HepG2 (cell line): ENCODE measurements at regions not wholly inside any gene's neighbourhood (a gene's known extent, or its start where the extent isn't known, plus 50 kb on each side); places are given as distances from the start of the nearest gene placed in this dataset.
A peak's percentile ranks its signal among the peaks of the same experiment; 100 is the strongest.

Experiments used
- ATAC-seq: fragments of 200-7000 bp; cut with Tn5 transposase; 3 replicates; pipeline ENCODE4 v1.9.1; 2020; ENCODE audit warnings: mild to moderate bottlenecking, moderate library complexity
- BruUV-seq: library from RNA; stranded (reverse); fragments of 400-500 nt; replicated peaks from 2 replicates; lab custom pipeline; 2021; lab: Mats Ljungman, UMichigan
- CTCF ChIA-PET: fragments of 300-600 bp; formaldehyde crosslinking; extraction: SDS; loops from one replicate; lab custom pipeline; 2021; ENCODE audit warnings: low total read pairs, inconsistent platforms, low intra/inter-chr PET ratio; lab: Yijun Ruan, JAX
- POLR2A ChIA-PET: fragments of 350-600 bp; sonication (Branson Sonifier 250); formaldehyde crosslinking; loops from one replicate; lab custom pipeline; 2020; ENCODE audit warnings: antibody characterized with exemption, inconsistent platforms; lab: Yijun Ruan, JAX
- DNase-seq: peaks from one replicate; pipeline ENCODE4 v3.0.0-alpha.2; 2015; ENCODE audit warnings: low spot score
- FAIRE-seq: peaks from 3 replicates; lab custom pipeline; 2011; peaks lifted over from hg19 to GRCh38; lab: Jason Lieb, UNC
- H2AFZ ChIP-seq: one replicate; pipeline ENCODE4 v1.6.1; 2011; ENCODE audit warnings: low read length, inconsistent platforms
- H3K27ac ChIP-seq: fragments of 300-600 bp; 3 replicates; pipeline ENCODE4 v1.8.0; 2011; ENCODE audit warnings: mixed run types, mild to moderate bottlenecking, mixed read lengths, low read length, inconsistent platforms; ENCODE audit not compliant: insufficient read depth; ENCODE audit errors: extremely low read length
- H3K27me3 ChIP-seq, 2 experiments: fragments of 200-600 bp in 1 of 2; 2 replicates in 1 of 2; 3 replicates in 1 of 2; pipeline versions ENCODE4 v1.6.0 to v1.8.0; 2011; ENCODE audit warnings: low read length in 2 of 2, mild to moderate bottlenecking in 2 of 2, moderate library complexity in 2 of 2, inconsistent platforms in 1 of 2; ENCODE audit not compliant: insufficient read depth in 2 of 2, control insufficient read depth in 1 of 2
- H3K36me3 ChIP-seq, 2 experiments: fragments of 200-600 bp in 1 of 2; replicated peaks in 1 of 2; 2 replicates in 1 of 2; 3 replicates in 1 of 2; pipeline versions ENCODE4 v1.5.1 to v1.8.0; 2011; ENCODE audit warnings: low read length in 2 of 2, inconsistent platforms in 1 of 2; ENCODE audit not compliant: insufficient read depth in 2 of 2, control insufficient read depth in 1 of 2
- H3K4me1 ChIP-seq: 2 replicates; pipeline ENCODE4 v1.5.1; 2012; ENCODE audit warnings: low read length, inconsistent platforms; ENCODE audit not compliant: insufficient read depth
- H3K4me2 ChIP-seq: 2 replicates; pipeline ENCODE4 v1.6.0; 2011; ENCODE audit warnings: low read depth, low read length, inconsistent platforms
- H3K4me3 ChIP-seq, 3 experiments: fragments of 200-600 bp in 1 of 3; sonication (generic), shearing (Covaris generic) in 1 of 3; replicated peaks in 1 of 3; 2 replicates each; pipeline ENCODE4 v1.5.1; 2011 to 2016; ENCODE audit warnings: low read length in 3 of 3, inconsistent platforms in 2 of 3, low read depth in 2 of 3, mild to moderate bottlenecking in 2 of 3, control low read depth in 1 of 3, mixed read lengths in 1 of 3; ENCODE audit not compliant: insufficient read depth in 1 of 3
- H3K79me2 ChIP-seq: one replicate; pipeline ENCODE4 v1.6.1; 2011; ENCODE audit warnings: low read length, inconsistent platforms; ENCODE audit not compliant: insufficient read depth
- H3K9ac ChIP-seq: 2 replicates; pipeline ENCODE4 v1.6.0; 2011; ENCODE audit warnings: mild to moderate bottlenecking, low read depth, low read length, inconsistent platforms; ENCODE audit not compliant: insufficient read depth
- H3K9me3 ChIP-seq: 2 replicates; pipeline ENCODE4 v1.5.1; 2012; ENCODE audit warnings: mild to moderate bottlenecking, low read length
- H4K20me1 ChIP-seq: 2 replicates; pipeline ENCODE4 v1.6.0; 2011; ENCODE audit warnings: inconsistent platforms, mild to moderate bottlenecking, low read length, moderate library complexity; ENCODE audit not compliant: insufficient read depth
- ELF1 ChIP-seq: sonication (generic); formaldehyde crosslinking; IDR thresholded peaks from 2 replicates; pipeline ENCODE4 v1.4.0; 2020; ENCODE audit warnings: missing genetic modification reagents
- FOXJ3 ChIP-seq: sonication (generic); formaldehyde crosslinking; IDR thresholded peaks from 2 replicates; pipeline ENCODE4 v1.4.0; 2020; ENCODE audit warnings: missing genetic modification reagents, mild to moderate bottlenecking, borderline replicate concordance
- MAFK ChIP-seq, 2 experiments: IDR thresholded peaks in 1 of 2; conservative IDR thresholded peaks in 1 of 2; 2 replicates each; pipeline ENCODE4 v1.6.1; 2011; ENCODE audit warnings: improper control_type of control experiment in 2 of 2, low read length in 2 of 2
- SMARCC2 ChIP-seq: fragments of 450-650 bp; IDR thresholded peaks from 2 replicates; pipeline ENCODE4 v1.6.1; 2017; ENCODE audit warnings: antibody characterized with exemption, mild to moderate bottlenecking
- TCF12 ChIP-seq, 2 experiments: fragments of 450-650 bp in 1 of 2; sonication (generic) in 1 of 2; formaldehyde crosslinking in 1 of 2; IDR thresholded peaks; 2 replicates each; pipeline versions ENCODE4 v1.6.1 to v1.8.0; 2017 to 2022; ENCODE audit warnings: antibody characterized with exemption in 1 of 2, mild to moderate bottlenecking in 1 of 2, missing genetic modification reagents in 1 of 2, moderate library complexity in 1 of 2
- ZNF160 ChIP-seq: sonication (generic); formaldehyde crosslinking; IDR thresholded peaks from 2 replicates; pipeline ENCODE4 v1.8.0; 2022; ENCODE audit warnings: mild to moderate bottlenecking, inconsistent platforms, missing genetic modification reagents
- WGBS: methylation state at CpG from one replicate; pipeline ENCODE4 v1.1.6; 2017; ENCODE audit warnings: low lambda C conversion rate; 5-methylcytosine and 5-hydroxymethylcytosine counted together
- in situ Hi-C: cut with HindIII; loops from 2 replicates; pipeline ENCODE4 v1.10.0; 2017; ENCODE audit warnings: low pct_unique_long_range_greater_than_20kb; ENCODE audit not compliant: extremely low pct_ligation_motif_present
- intact Hi-C: fragments of 100-400 bp; cut with micrococcal nuclease; formaldehyde crosslinking; loops from one replicate; pipeline ENCODE4 v1.10.0; 2022; ENCODE audit not compliant: unreplicated experiment

DNA sequence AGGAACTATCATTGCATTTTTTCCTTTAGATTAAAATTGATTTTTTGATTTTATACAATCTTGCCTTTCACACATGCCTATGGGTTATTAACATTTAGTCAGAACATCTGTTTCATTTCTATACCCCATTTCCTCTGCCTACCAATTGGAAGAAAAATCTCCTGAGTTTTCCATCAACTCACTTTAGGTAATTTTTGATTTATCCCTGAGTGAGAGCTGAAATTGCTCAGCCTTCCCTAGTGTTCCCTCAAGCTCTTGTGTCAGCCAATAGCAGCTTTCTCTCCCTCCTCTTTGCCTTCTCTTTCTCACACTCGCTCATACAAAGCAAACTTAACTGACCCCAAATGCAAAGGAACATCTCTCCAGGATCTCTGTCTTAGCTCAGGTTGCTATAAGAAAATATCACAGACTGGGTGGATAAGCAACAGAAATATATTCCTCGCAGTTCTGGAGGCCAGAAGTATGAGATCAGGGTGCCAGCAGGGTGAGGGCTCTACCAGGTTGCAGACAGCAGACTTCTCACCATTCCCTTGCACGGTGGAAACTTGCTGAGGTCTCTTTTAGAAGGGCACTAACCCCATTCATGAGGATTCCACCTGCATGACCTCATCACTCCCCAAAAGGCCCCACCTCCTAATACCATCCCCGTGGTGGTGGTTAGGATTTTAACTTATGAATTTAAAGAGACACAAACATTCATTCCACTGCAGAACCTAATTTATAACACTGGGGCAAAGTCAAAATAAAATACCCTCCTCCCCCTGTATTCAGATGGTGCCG, 224.2 kb upstream of the SFSWAP start (continued):
- no peak for TF ChIP-seq TCF12 (IDR thresholded peaks at IDR 0.05)
- TF ChIP-seq TCF12 (CRISPR knock-in tag; IDR thresholded peaks at IDR 0.05): no peak

DNA sequence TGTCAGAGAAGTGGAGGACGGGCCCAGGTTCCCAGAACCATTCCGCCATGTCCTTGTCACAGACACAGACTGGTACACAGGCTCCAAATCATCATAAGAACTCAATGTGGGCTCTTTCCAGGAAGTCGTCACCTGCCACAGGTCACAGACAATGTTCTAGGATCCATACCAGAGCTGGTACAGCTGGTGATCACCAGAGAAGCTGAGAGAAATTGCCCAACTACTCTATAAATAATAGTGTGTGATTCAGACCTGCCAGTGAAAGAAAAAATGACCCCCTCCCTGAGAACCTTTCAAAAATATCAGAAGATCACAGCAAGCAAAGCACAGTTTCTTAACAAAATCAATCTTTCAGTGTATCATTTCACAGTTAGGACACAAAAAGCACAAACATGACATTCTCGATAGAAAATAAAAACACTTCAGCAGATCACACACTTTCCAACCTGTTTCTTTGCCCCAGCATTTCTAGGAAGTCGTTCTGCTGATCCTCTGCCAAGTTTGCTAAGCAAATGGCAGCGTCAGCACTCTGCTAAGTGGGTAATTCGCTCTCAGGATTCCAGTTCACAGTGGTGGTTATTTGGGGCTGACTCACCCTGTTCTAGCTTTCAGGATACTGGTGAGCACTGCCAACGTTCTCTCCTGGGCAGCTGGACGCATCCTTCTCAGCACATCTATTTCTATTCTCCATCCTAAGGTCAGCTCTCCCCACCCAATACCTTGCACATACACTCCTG, 223.3 kb upstream of the SFSWAP start:
- TF ChIP-seq FOXJ3 (no peak), ELF1 (no peak), MAFK (conservative IDR thresholded peaks at IDR 0.05 in 1 of 2, IDR thresholded peaks at IDR 0.05 in 1 of 2; ENCODE audit: low read length in 2 of 2) (0 out of 4 replicates have a peak, but pooled peaks have one; percentile 8 to 29), ZNF160 (no peak), SMARCC2 (no peak)
- Histone ChIP-seq H3K4me3 (no peak overlapping the region), H2AFZ (no peak overlapping the region), H3K27ac (no peak overlapping the region), H3K9ac (no peak overlapping the region), H3K4me2 (no peak overlapping the region), H3K9me3 (no peaks in the 10 kb centered on the region), H3K4me1 (no peaks in the 10 kb centered on the region), H4K20me1 (no peaks in the 10 kb centered on the region), H3K79me2 (no peaks in the 10 kb centered on the region), H3K36me3 (no peaks in the 10 kb centered on the region), H3K27me3 (peaks cover 0 to 23% of the 10 kb centered on the region in 2 experiments; a peak in 2 of 5 replicates)
- no peak for DNase-seq
- ATAC-seq: no peak
- no TSS peak for BruUV-seq
- FAIRE-seq: no peak
- WGBS: 6% methylated on average over 9 of the region's 9 CpGs
- ChIA-PET POLR2A (no interaction called here), CTCF (no interaction called here)
- intact Hi-C loops (no loop called here), in situ Hi-C loops (no loop called here)
